Activated CD8-positive, alpha-beta memory T cell treated with anti-CD3 and anti-CD28 coated beads, Interleukin-2, amount 10 ng/mL, durations not matched to agents 7 days and 5 days (primary cell): ENCODE measurements at regions not wholly inside any gene's neighbourhood (a gene's known extent, or its start where the extent isn't known, plus 50 kb on each side); places are given as distances from the start of the nearest gene placed in this dataset.
A peak's percentile ranks its signal among the peaks of the same experiment; 100 is the strongest.

Source experiments
- ATAC-seq: fragments of 150-1000 bp; cut with Tn5 transposase; one replicate; pipeline ENCODE4 v1.10.0; 2021; ENCODE audit warnings: moderate library complexity
- CTCF ChIA-PET: fragments of 350-600 bp; sonication (Branson Sonifier 250); formaldehyde crosslinking; loops from one replicate; lab custom pipeline; 2021; ENCODE audit warnings: antibody characterized with exemption; lab: Charles Lee
- DNase-seq: peaks from one replicate; pipeline ENCODE4 v3.0.0-alpha.2; 2020
- H3K27ac Mint-ChIP-seq: one replicate; pipeline ENCODE4 v1.8.0; 2021; ENCODE audit warnings: mild to moderate bottlenecking, mixed read lengths
- H3K27me3 Mint-ChIP-seq: one replicate; pipeline ENCODE4 v1.8.0; 2021; ENCODE audit warnings: mixed read lengths
- H3K36me3 Mint-ChIP-seq: one replicate; pipeline ENCODE4 v1.8.0; 2021; ENCODE audit warnings: mild to moderate bottlenecking, mixed read lengths
- H3K4me1 Mint-ChIP-seq: one replicate; pipeline ENCODE4 v1.8.0; 2021; ENCODE audit warnings: mixed read lengths
- H3K4me3 Mint-ChIP-seq: one replicate; pipeline ENCODE4 v1.8.0; 2021; ENCODE audit warnings: mild to moderate bottlenecking, moderate library complexity, mixed read lengths
- H3K9me3 Mint-ChIP-seq: one replicate; pipeline ENCODE4 v1.8.0; 2022; ENCODE audit warnings: low read depth, mixed read lengths

- CTCF ChIA-PET: no interaction called here
- DNase-seq: no peak
- ATAC-seq: no peak
- Mint-ChIP-seq H3K27me3 (no peaks in the 10 kb centered on the region), H3K4me1 (no peaks in the 10 kb centered on the region), H3K27ac (no peak overlapping the region), H3K36me3 (no peaks in the 10 kb centered on the region), H3K4me3 (no peak overlapping the region), H3K9me3 (no peaks in the 10 kb centered on the region)
Measured at GRCh38 chr1:5751163-5751540, 241.1 kb downstream of the NPHP4 start.

DNA sequence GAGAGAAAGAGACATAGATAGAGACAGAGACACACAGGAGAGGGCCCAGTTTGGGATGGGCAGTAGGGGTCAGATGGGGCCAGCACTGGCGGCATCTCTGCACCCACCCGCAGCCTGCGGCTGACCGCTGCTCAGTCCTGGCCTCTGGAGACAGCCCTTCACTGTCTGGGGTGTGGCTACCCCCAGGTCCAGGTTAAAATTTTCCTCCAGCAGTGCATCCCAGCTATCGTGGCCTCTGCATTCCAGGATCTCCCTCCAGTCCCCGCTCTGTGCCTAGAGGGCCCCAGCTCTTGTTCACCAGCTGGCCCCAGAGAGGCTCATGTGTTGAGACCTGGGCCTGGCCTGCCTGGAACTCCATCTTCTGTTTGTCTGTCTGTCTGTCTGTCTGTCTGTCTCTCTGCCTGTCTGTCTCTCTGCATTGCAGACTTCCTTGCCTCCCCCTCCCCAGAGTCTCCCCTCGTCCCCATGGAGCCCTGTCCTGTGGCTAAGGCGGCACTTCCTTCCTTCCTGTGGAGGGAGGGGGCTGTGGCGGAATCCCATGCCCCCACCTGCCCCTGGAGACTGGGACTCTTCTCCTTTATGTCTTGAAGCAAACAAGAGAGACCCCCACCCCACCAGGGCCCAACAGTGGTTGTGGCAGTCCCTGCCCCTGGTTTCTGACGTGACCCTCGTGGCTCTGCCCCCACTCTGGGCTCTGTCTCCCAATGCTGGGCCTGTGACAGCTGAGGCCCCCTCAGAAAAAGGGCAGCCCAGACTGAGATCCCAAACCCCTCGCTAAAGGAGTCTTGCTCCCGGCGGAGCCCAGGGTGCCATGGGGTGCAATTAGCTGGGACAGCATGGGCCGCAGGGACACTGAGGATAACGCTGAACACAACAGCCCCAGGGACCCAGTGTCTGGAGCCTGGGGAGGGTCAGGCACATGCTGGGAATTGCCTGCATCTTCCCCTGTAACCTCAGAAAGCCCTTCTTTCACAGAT lies 241.8 kb downstream of the NPHP4 start:
- Mint-ChIP-seq H3K9me3 (no peaks in the 10 kb centered on the region), H3K27ac (no peak overlapping the region), H3K4me1 (no peaks in the 10 kb centered on the region), H3K27me3 (no peaks in the 10 kb centered on the region), H3K36me3 (no peaks in the 10 kb centered on the region), H3K4me3 (no peak overlapping the region)
- CTCF ChIA-PET: no interaction called here
- ATAC-seq: no peak
- no peak for DNase-seq

DNA sequence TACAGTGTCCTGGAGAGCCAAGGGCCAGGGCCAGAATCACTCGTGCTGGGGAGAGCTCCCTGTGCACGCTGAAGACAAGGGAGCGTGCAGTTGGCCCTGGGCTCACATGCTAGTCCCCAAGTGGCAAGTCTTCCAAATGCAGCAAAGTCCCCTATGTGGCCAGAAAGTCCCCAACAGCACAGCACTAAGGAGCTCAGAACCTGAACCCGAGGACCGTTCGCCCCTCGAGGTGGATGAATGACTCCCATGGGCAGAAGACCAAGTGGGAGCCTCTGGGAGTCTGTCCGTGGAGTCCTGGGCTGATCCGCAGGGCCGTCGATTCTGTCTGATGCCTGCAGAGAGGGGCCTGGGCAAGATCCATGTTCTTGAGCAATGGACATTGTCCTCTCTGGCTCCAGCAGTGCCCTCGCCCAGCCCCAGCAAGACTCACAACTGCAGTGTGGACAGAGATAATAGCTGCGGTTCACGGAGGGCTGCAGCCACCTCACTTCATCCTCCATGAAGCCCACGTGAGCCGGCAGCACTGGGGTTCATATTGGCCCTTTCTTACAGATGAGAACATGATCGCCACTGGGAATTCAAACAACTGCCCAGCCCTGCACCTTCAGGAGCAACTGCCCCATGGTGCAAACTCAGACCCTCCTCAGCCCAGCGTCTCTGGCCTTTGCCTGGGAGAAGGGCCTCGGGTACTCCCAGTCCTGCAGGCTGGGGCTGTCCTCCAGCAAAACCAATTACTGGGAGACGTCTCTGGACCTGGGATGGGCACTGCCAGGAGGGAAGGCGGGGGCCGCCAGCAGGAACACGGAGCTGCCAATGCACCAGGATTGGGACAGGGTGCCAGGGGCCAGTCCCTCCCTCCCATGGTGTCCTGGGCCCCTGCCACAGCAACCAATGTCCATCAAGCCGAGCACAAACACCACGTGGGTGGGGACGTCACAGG lies 243.7 kb downstream of the NPHP4 start:
- no peaks in the 10 kb centered on the region for H3K9me3 Mint-ChIP-seq
- no peak for DNase-seq
- no peaks in the 10 kb centered on the region for H3K4me1 Mint-ChIP-seq
- no peak overlapping the region for H3K4me3 Mint-ChIP-seq
- no peaks in the 10 kb centered on the region for H3K36me3 Mint-ChIP-seq
- no peak overlapping the region for H3K27ac Mint-ChIP-seq
- H3K27me3 Mint-ChIP-seq: peaks cover 3% of the 10 kb centered on the region
- ATAC-seq: no peak
- CTCF ChIA-PET: no interaction called here

- DNase-seq: no peak
- ATAC-seq: no peak
- H3K4me1 Mint-ChIP-seq: no peaks in the 10 kb centered on the region
- no peaks in the 10 kb centered on the region for H3K36me3 Mint-ChIP-seq
- no peak overlapping the region for H3K4me3 Mint-ChIP-seq
- H3K27ac Mint-ChIP-seq: no peak overlapping the region
- no peaks in the 10 kb centered on the region for H3K9me3 Mint-ChIP-seq
- CTCF ChIA-PET: no interaction called here
- peaks cover 3% of the 10 kb centered on the region for H3K27me3 Mint-ChIP-seq
Measured at GRCh38 chr1:5747426-5748285, 244.6 kb downstream of the NPHP4 start.

- CTCF ChIA-PET: interaction anchor here (1.0 to 2.6 kb wide), 5 partner anchors 103 to 237 kb away, joined by 3 to 30 read pairs (median 13); no protein-coding TSS in a partner anchor
- no peak overlapping the region for H3K4me3 Mint-ChIP-seq
- DNase-seq: no peak
- no peaks in the 10 kb centered on the region for H3K9me3 Mint-ChIP-seq
- no peaks in the 10 kb centered on the region for H3K4me1 Mint-ChIP-seq
- no peak overlapping the region for H3K27ac Mint-ChIP-seq
- peaks cover 3% of the 10 kb centered on the region for H3K27me3 Mint-ChIP-seq
- no peaks in the 10 kb centered on the region for H3K36me3 Mint-ChIP-seq
- ATAC-seq: no peak
Measured at GRCh38 chr1:5746611-5747425, 245.4 kb downstream of the NPHP4 start.

DNA sequence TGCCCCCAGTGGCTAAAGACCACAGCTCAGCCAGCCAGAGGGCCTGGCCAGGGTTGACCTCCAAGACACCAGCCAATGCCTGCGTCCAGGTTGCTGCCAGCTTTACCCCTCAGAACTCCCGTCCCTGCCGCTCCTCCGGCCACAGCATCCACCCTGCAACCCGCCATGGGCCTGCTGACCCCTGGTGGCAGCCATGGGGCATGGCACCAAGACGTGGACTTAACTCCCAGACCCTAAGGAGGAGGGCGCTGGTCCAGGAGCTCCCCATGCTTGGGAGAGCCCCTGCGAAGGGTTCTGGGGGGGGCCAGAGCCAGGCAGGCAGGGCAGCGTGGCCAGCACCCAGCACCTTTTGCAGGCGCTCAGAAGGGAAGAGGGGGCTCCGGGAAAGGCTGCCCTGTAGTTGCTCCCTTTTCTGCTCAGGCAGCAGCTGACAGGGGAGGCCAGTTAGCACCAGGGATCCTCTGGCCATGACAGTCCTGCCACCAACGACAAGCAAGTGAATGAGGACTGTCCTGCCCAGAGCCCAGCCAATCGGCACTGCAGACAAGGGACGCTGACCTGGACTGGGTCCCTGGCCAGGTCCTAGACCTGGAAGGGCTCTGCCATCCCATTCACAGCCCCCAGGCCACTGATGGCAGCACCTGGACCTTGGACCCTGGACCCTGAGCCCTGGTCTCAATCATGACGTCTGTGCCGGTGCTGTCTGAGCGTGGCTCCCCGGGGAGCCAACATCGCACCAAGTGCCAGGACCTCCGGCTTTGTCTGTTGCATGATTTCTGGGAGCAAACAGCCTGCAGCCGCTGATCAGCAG lies 246.2 kb downstream of the NPHP4 start:
- no peak overlapping the region for H3K4me3 Mint-ChIP-seq
- ATAC-seq (peak; percentile 79), DNase-seq (peak; percentile 73)
- peaks cover 3% of the 10 kb centered on the region for H3K27me3 Mint-ChIP-seq
- no peaks in the 10 kb centered on the region for H3K9me3 Mint-ChIP-seq
- no peaks in the 10 kb centered on the region for H3K36me3 Mint-ChIP-seq
- H3K4me1 Mint-ChIP-seq: no peaks in the 10 kb centered on the region
- no peak overlapping the region for H3K27ac Mint-ChIP-seq
- CTCF ChIA-PET: interaction anchor here (0.6 to 2.6 kb wide), 18 partner anchors 16 to 648 kb away, joined by 3 to 30 read pairs (median 3); partner anchors contain the start of gene ACOT7

DNA sequence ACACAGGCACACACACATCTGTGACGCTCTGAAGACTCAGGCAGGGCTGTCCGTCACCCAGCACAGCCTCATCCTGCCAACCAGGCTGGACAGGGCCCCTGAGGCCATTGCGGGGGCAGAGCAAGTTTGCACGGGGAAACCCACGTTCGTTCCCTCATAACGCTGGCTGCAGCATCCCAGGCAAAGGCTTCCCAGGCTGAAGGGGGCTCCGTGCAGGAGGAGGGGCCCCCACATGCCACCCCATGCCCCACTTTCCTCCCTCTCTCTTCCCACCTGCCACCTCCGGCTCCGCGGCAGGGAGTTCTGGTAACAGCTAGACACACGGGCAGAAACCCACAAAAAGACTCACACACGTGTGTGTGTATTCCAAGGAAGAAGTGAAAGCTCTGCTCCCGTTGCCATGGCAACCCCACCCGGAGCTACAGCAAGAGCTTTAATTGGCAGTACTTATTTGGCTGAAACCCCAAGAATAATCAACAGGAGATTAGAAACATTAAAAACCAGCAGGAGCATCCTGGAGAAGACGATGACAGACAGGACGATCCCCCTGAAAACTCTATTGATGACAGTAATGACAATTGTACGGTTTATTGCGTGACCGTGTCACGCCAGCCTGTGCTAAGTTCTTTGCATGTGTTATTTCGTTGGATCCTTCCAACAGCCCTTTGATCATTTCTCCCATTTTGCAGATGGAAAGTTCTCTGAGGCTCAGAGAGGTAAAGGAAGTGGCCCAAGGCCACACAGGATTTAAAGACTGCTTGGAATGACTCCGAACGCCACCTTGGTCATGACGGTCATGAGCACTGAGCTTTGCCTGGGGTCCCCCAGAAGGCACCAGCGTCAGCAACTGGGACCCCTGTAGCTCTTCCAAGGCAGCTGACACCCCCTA lies 247.1 kb downstream of the NPHP4 start:
- H3K27me3 Mint-ChIP-seq: peaks cover 3% of the 10 kb centered on the region
- peaks cover 5% of the 10 kb centered on the region for H3K4me1 Mint-ChIP-seq
- no peak for DNase-seq
- no peaks in the 10 kb centered on the region for H3K36me3 Mint-ChIP-seq
- CTCF ChIA-PET: interaction anchor here (0.7 to 2.6 kb wide), 16 partner anchors 16 to 426 kb away, joined by 3 to 30 read pairs (median 4); no protein-coding TSS in a partner anchor
- H3K27ac Mint-ChIP-seq: no peak overlapping the region
- no peak overlapping the region for H3K4me3 Mint-ChIP-seq
- no peaks in the 10 kb centered on the region for H3K9me3 Mint-ChIP-seq
- ATAC-seq: no peak

DNA sequence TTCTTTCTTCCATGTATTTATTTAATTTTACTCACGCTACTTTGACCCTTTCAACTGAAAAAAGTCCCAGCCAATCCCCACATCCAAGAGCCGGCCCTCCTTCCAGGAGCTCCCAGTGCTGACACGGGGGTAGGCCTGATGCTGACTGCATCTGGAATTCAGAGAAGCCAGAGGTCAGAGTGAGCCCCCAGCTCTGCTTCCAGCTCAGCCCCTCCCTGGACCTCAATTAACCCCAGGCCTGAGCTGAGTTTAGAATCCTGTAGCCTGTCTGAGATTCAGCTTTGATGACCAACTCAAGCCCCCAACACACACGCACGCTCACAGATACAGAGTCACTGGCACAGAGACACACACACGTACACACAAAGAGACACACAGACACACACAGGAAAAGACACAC lies 247.9 kb downstream of the NPHP4 start:
- Mint-ChIP-seq H3K9me3 (no peaks in the 10 kb centered on the region), H3K4me1 (peaks cover 12% of the 10 kb centered on the region), H3K36me3 (no peaks in the 10 kb centered on the region), H3K27me3 (peaks cover 5% of the 10 kb centered on the region), H3K4me3 (no peak overlapping the region), H3K27ac (no peak overlapping the region)
- DNase-seq (no peak), ATAC-seq (no peak)
- CTCF ChIA-PET: interaction anchor here (0.8 to 2.6 kb wide), 3 partner anchors 10 to 234 kb away, joined by 3 to 26 read pairs (median 5); no protein-coding TSS in a partner anchor

GRCh38 chr1:5743435-5744095 lies 248.7 kb downstream of the NPHP4 start:
- Mint-ChIP-seq H3K4me3 (no peak overlapping the region), H3K4me1 (peaks cover 12% of the 10 kb centered on the region), H3K36me3 (no peaks in the 10 kb centered on the region), H3K9me3 (no peaks in the 10 kb centered on the region), H3K27ac (no peak overlapping the region), H3K27me3 (peaks cover 7% of the 10 kb centered on the region)
- DNase-seq: no peak
- CTCF ChIA-PET: interaction anchor here (0.8 to 1.3 kb wide), 2 partner anchors 11 to 105 kb away, joined by 3 to 5 read pairs; no protein-coding TSS in a partner anchor
- ATAC-seq: no peak

- no peaks in the 10 kb centered on the region for H3K9me3 Mint-ChIP-seq
- CTCF ChIA-PET: no interaction called here
- H3K27ac Mint-ChIP-seq: no peak overlapping the region
- H3K27me3 Mint-ChIP-seq: peaks cover 7% of the 10 kb centered on the region
- DNase-seq (no peak), ATAC-seq (no peak)
- no peaks in the 10 kb centered on the region for H3K36me3 Mint-ChIP-seq
- H3K4me1 Mint-ChIP-seq: peaks cover 12% of the 10 kb centered on the region
- H3K4me3 Mint-ChIP-seq: no peak overlapping the region
Measured at GRCh38 chr1:5742801-5743200, 249.4 kb downstream of the NPHP4 start.
